Panc1 (cell line): ENCODE measurements at regions not wholly inside any gene's neighbourhood (a gene's known extent, or its start where the extent isn't known, plus 50 kb on each side); places are given as distances from the start of the nearest gene placed in this dataset.

Experiments
- ATAC-seq: fragments of 200-7000 bp; cut with Tn5 transposase; 2 replicates; pipeline ENCODE4 v1.9.1; 2020; ENCODE audit warnings: mild to moderate bottlenecking, moderate library complexity
- BruUV-seq: library from RNA; stranded (reverse); fragments of 400-500 nt; replicated peaks from 2 replicates; lab custom pipeline; 2021; lab: Mats Ljungman, UMichigan
- CTCF ChIA-PET: fragments of 300-600 bp; sonication (Branson Sonifier 250); formaldehyde crosslinking; loops from one replicate; lab custom pipeline; 2022; ENCODE audit warnings: antibody characterized with exemption; lab: Charles Lee
- POLR2A ChIA-PET: fragments of 300-600 bp; sonication (Branson Sonifier 250); formaldehyde crosslinking; loops from one replicate; lab custom pipeline; 2022; ENCODE audit warnings: antibody characterized with exemption; lab: Charles Lee
- DNase-seq: peaks from one replicate; pipeline ENCODE4 v3.0.0-alpha.2; 2010; ENCODE audit warnings: low read depth, low spot score
- H3K27ac ChIP-seq: 2 replicates; pipeline ENCODE4 v1.5.1; 2011; ENCODE audit warnings: mild to moderate bottlenecking, low read length, inconsistent platforms
- H3K27me3 ChIP-seq: fragments of 200-500 bp; sonication (Bioruptor generic); 2 replicates; pipeline ENCODE4 v1.6.0; 2014; ENCODE audit warnings: low read length, inconsistent platforms; ENCODE audit not compliant: control insufficient read depth, insufficient read depth
- H3K36me3 ChIP-seq: fragments of 200-500 bp; sonication (Bioruptor generic); 2 replicates; pipeline ENCODE4 v1.5.1; 2014; ENCODE audit warnings: inconsistent platforms, mild to moderate bottlenecking, low read length, moderate library complexity; ENCODE audit not compliant: control insufficient read depth, insufficient read depth
- H3K4me1 ChIP-seq: 2 replicates; pipeline ENCODE4 v1.5.1; 2011; ENCODE audit warnings: inconsistent platforms, mild to moderate bottlenecking, low read length, moderate library complexity; ENCODE audit not compliant: control insufficient read depth, insufficient read depth
- H3K4me3 ChIP-seq, 2 experiments: 2 replicates each; pipeline ENCODE4 v1.5.1; 2011 to 2012; ENCODE audit warnings: low read depth in 2 of 2, low read length in 2 of 2, mild to moderate bottlenecking in 2 of 2, inconsistent platforms in 1 of 2, moderate library complexity in 1 of 2
- H3K9me3 ChIP-seq: fragments of 200-500 bp; sonication (Bioruptor generic); 2 replicates; pipeline ENCODE4 v1.5.1; 2014; ENCODE audit warnings: low read depth, mild to moderate bottlenecking, inconsistent platforms, low read length, moderate library complexity; ENCODE audit not compliant: control insufficient read depth, insufficient read depth
- CTCF ChIP-seq: fragments of 450-650 bp; IDR thresholded peaks from 2 replicates; pipeline ENCODE4 v1.5.1; 2017; ENCODE audit warnings: mild to moderate bottlenecking
- POLR2AphosphoS5 ChIP-seq: IDR thresholded peaks from 2 replicates; pipeline ENCODE4 v1.6.1; 2012; ENCODE audit warnings: mild to moderate bottlenecking, low read depth, low read length, moderate library complexity
- REST ChIP-seq, 2 experiments: IDR thresholded peaks; 2 replicates each; pipeline ENCODE4 v1.6.1; 2011 to 2012; ENCODE audit warnings: low read depth in 2 of 2, control low read depth in 1 of 2, low read length in 1 of 2, mild to moderate bottlenecking in 1 of 2, moderate library complexity in 1 of 2; ENCODE audit not compliant: insufficient read depth in 1 of 2
- SIN3A ChIP-seq: IDR thresholded peaks from 2 replicates; pipeline ENCODE4 v1.6.1; 2012; ENCODE audit warnings: low read depth, mild to moderate bottlenecking, low read length, moderate library complexity, borderline replicate concordance; ENCODE audit not compliant: insufficient read depth
- TCF7L2 ChIP-seq: IDR thresholded peaks from 2 replicates; pipeline ENCODE4 v1.6.1; 2011; ENCODE audit warnings: mild to moderate bottlenecking, low read depth, low read length, inconsistent platforms
- in situ Hi-C: cut with HindIII; loops from 2 replicates; pipeline ENCODE4 v1.10.0; 2016; ENCODE audit warnings: low sequenced_read_pairs, low pct_unique_long_range_greater_than_20kb
- intact Hi-C: fragments of 100-400 bp; cut with micrococcal nuclease; formaldehyde crosslinking; loops from one replicate; pipeline ENCODE4 v1.10.0; 2022; ENCODE audit not compliant: unreplicated experiment

GRCh38 chr6:169985121-169986015 is 233.9 kb downstream of the ERMARD start:
- intact Hi-C loops (no loop called here), in situ Hi-C loops (no loop called here)
- Histone ChIP-seq H3K27ac (no peak overlapping the region), H3K4me1 (no peaks in the 10 kb centered on the region), H3K9me3 (no peaks in the 10 kb centered on the region), H3K27me3 (peaks cover 5% of the 10 kb centered on the region; the same call in 1 of the 2 replicates), H3K4me3 (no peak overlapping the region), H3K36me3 (no peaks in the 10 kb centered on the region)
- DNase-seq (no peak), ATAC-seq (no peak)
- no TSS peak for BruUV-seq
- POLR2A ChIA-PET = no interaction called here
- TF ChIP-seq REST (IDR thresholded peaks at IDR 0.05; ENCODE audit: insufficient read depth in 1 of 2, low read depth in 2 of 2, low read length in 1 of 2) (no peak), CTCF (no peak), POLR2AphosphoS5 (no peak), SIN3A (no peak), TCF7L2 (no peak)
- CTCF ChIA-PET = no interaction called here

- TF ChIP-seq SIN3A (no peak), CTCF (no peak), POLR2AphosphoS5 (no peak), REST (IDR thresholded peaks at IDR 0.05; ENCODE audit: insufficient read depth in 1 of 2, low read depth in 2 of 2, low read length in 1 of 2) (0 out of 4 replicates have a peak, but pooled peaks of 1 of the 2 experiments have one; percentile 13)
- no TSS peak for BruUV-seq
- H3K36me3 ChIP-seq = no peaks in the 10 kb centered on the region
- H3K27me3 ChIP-seq = peaks cover 9% of the 10 kb centered on the region; the same call in 1 of the 2 replicates
- H3K4me3 ChIP-seq = no peak overlapping the region
- in situ Hi-C loops (no loop called here), intact Hi-C loops (no loop called here)
- ChIA-PET POLR2A (no interaction called here), CTCF (no interaction called here)
- no peak overlapping the region for H3K27ac ChIP-seq
- no peaks in the 10 kb centered on the region for H3K9me3 ChIP-seq
- DNase-seq (no peak), ATAC-seq (no peak)
- no peaks in the 10 kb centered on the region for H3K4me1 ChIP-seq
These were observed 233.0 kb downstream of the ERMARD start for GRCh38 chr6:169984181-169985120.
